RWPE1 (cell line): ENCODE measurements at regions not wholly inside any gene's neighbourhood (a gene's known extent, or its start where the extent isn't known, plus 50 kb on each side); places are given as distances from the start of the nearest gene placed in this dataset.
A peak's percentile ranks its signal among the peaks of the same experiment; 100 is the strongest.
"Not testable (repeated sequence)": the region's sequence is repeated elsewhere in the genome, so short reads cannot be mapped to it uniquely, and the experiment has no call there.

Source experiments
- CTCF ChIA-PET: fragments of 350-600 bp; sonication (Branson Sonifier 250); formaldehyde crosslinking; extraction: SDS; loops from one replicate; lab custom pipeline; 2021; lab: Yijun Ruan, JAX
- POLR2A ChIA-PET: fragments of 400-600 bp; formaldehyde crosslinking; extraction: SDS; loops from one replicate; lab custom pipeline; 2020; ENCODE audit warnings: antibody characterized with exemption; ENCODE audit not compliant: low non-redundant PET; lab: Yijun Ruan, JAX
- DNase-seq: peaks from one replicate; pipeline ENCODE4 v3.0.0; 2012; ENCODE audit warnings: low spot score
- H3K27ac ChIP-seq: fragments of 450-650 bp; 2 replicates; pipeline ENCODE4 v1.5.1; 2017
- TF ChIP-seq, protein P1 (sequence below): fragments of 450-650 bp; conservative IDR thresholded peaks from 2 replicates; pipeline ENCODE4 v1.5.1; 2017; ENCODE audit warnings: low read depth, mild to moderate bottlenecking

GRCh38 chr6:111944541-111944940 is 71.3 kb upstream of the FYN start:
- TF ChIP-seq, protein P1, sequence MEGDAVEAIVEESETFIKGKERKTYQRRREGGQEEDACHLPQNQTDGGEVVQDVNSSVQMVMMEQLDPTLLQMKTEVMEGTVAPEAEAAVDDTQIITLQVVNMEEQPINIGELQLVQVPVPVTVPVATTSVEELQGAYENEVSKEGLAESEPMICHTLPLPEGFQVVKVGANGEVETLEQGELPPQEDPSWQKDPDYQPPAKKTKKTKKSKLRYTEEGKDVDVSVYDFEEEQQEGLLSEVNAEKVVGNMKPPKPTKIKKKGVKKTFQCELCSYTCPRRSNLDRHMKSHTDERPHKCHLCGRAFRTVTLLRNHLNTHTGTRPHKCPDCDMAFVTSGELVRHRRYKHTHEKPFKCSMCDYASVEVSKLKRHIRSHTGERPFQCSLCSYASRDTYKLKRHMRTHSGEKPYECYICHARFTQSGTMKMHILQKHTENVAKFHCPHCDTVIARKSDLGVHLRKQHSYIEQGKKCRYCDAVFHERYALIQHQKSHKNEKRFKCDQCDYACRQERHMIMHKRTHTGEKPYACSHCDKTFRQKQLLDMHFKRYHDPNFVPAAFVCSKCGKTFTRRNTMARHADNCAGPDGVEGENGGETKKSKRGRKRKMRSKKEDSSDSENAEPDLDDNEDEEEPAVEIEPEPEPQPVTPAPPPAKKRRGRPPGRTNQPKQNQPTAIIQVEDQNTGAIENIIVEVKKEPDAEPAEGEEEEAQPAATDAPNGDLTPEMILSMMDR, result no peak
- no peak overlapping the region for H3K27ac ChIP-seq
- DNase-seq, result no peak
- POLR2A ChIA-PET, result no interaction called here
- CTCF ChIA-PET, result no interaction called here

- CTCF ChIA-PET, result interaction anchor here (0.5 kb wide), 1 partner anchor 9 kb away, joined by 3 read pairs; no protein-coding TSS in a partner anchor
- TF ChIP-seq, protein P1, result no peak
- no peak for DNase-seq
These were observed 76.3 kb upstream of the FYN start for GRCh38 chr6:111949546-111949945.

GRCh38 chr6:111949984-111950383 is 76.7 kb upstream of the FYN start:
- CTCF ChIA-PET, DNase-seq, H3K27ac ChIP-seq, POLR2A ChIA-PET: not testable (repeated sequence)

More at GRCh38 chr6:111949546-111949945, 76.3 kb upstream of the FYN start:
- POLR2A ChIA-PET, result no interaction called here
- no peak overlapping the region for H3K27ac ChIP-seq

DNA sequence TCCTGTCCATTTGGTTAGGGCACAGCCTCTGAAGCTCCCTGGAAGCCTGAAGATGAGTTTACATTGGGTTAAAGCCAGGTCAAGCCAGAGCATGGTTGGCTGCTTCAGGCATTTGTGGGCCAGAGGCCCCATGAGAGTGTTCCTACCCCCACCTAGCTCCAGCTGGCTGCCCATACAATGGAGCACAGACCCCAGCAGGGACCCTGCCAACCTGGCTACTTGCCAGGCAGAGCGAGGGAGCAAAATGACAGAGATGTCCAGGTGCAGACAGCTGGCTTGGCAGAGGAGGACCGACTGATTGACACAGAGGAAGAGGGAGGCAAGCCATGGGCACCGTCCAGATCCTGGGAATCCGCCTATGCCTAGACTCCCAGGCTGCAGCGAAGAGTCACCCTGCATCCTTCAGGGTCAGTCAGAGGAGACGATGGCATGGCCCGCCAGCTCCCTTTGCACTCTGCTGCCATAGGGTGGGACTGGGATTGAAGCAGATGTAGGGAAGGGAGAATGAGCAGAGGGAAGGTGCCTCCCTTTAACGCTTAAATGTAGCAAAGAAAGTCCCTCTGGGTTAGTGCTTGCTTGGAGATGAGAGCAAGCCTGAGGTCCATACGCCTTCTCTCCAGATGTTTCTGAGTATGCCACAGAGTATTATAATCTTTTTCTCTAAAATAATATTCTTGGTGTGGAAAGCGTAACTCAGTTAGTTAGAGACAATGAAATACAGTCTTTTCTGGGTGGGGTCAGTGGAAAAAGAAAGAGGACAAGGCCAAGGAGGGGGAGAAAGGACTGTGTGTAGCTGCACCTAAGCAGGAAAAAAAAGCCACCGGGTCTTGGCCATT is 77.6 kb upstream of the FYN start:
- CTCF ChIA-PET, result no interaction called here
- TF ChIP-seq, protein P1, result no peak
- no peak for DNase-seq
- H3K27ac ChIP-seq, result no peak overlapping the region
- POLR2A ChIA-PET, result no interaction called here

GRCh38 chr6:111951497-111952085 is 78.3 kb upstream of the FYN start:
- no peak overlapping the region for H3K27ac ChIP-seq
- ChIA-PET POLR2A (no interaction called here), CTCF (no interaction called here)
- TF ChIP-seq, protein P1, result no peak
- DNase-seq, result no peak

DNA sequence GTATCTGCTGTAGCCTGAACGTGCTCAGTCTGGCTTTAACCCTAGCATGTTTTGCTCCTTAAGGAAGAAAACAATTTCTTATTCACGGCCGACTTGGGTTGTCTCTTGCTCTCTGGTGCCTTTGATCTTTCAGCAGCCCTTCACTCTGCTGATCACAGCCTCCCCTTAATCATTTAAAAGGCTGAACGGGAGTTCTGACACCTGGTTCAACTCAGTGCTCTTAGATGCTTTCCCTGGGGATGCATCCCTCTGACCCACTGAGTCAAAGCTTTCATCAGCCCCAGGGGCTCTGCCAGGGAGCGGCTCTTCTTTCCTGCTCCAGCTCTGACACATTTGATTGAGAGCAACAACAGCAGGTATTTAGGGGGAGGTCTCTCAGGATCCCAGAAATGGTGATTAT is 79.0 kb upstream of the FYN start:
- peak; percentile 5 for DNase-seq
- CTCF ChIA-PET, result no interaction called here
- POLR2A ChIA-PET, result no interaction called here

More for the DNA sequence above, 79.0 kb upstream of the FYN start:
- TF ChIP-seq, protein P1, result no peak
- no peak overlapping the region for H3K27ac ChIP-seq
